Gastroesophageal sphincter (tissue), 4 donors: ENCODE measurements at regions not wholly inside any gene's neighbourhood (a gene's known extent, or its start where the extent isn't known, plus 50 kb on each side); places are given as distances from the start of the nearest gene placed in this dataset.
"Not testable (repeated sequence)": the region's sequence is repeated elsewhere in the genome, so short reads cannot be mapped to it uniquely, and the experiment has no call there.

ENCODE experiments used
- ATAC-seq: fragments of 150-250 bp; one replicate; pipeline ENCODE4 v1.9.1; 2016; ENCODE audit warnings: mild to moderate bottlenecking, moderate library complexity
- H3K27ac ChIP-seq, 4 donors: fragments of 200-600 bp; sonication (generic) in 3 of 4; 1 replicate in 3 of 4; 2 replicates in 1 of 4; pipeline ENCODE4 v1.5.1; 2016 to 2019
- H3K27me3 ChIP-seq: fragments of 200-600 bp; sonication (generic); one replicate; pipeline ENCODE4 v1.5.1; 2019
- H3K36me3 ChIP-seq, 2 donors: fragments of 200-600 bp; sonication (generic); one replicate each; pipeline ENCODE4 v1.5.1; 2019; ENCODE audit warnings: control low read depth in 1 of 2
- H3K4me1 ChIP-seq, 3 donors: fragments of 200-600 bp; sonication (generic); 1 replicate in 2 of 3; 2 replicates in 1 of 3; pipeline ENCODE4 v1.5.1; 2016 to 2019; ENCODE audit warnings: control low read depth in 2 of 3
- H3K4me3 ChIP-seq, 2 donors: fragments of 200-600 bp; sonication (generic); one replicate each; pipeline ENCODE4 v1.5.1; 2019; ENCODE audit warnings: mild to moderate bottlenecking in 1 of 2, moderate library complexity in 1 of 2
- H3K9me3 ChIP-seq, 3 donors: fragments of 200-600 bp; sonication (generic); one replicate each; pipeline ENCODE4 v1.5.1; 2017 to 2019; ENCODE audit warnings: control low read depth in 2 of 3
- CTCF ChIP-seq, 4 experiments: fragments of 200-600 bp in 2 of 4; fragments of 450-650 bp in 2 of 4; sonication (generic) in 1 of 4; IDR thresholded peaks; one replicate each; pipeline ENCODE4 v1.5.1; 2017 to 2019; ENCODE audit warnings: antibody characterized with exemption in 4 of 4, mild to moderate bottlenecking in 2 of 4, moderate library complexity in 2 of 4
- EP300 ChIP-seq: sonication (generic); formaldehyde crosslinking; IDR thresholded peaks from one replicate; pipeline ENCODE4 v1.6.1; 2017; ENCODE audit warnings: antibody characterized with exemption, mild to moderate bottlenecking
- POLR2A ChIP-seq, 2 donors: fragments of 450-650 bp; IDR thresholded peaks; one replicate each; pipeline ENCODE4 v1.6.1; 2017; ENCODE audit warnings: antibody characterized with exemption in 2 of 2, mild to moderate bottlenecking in 2 of 2, moderate library complexity in 1 of 2
- POLR2AphosphoS5 ChIP-seq: sonication (generic); formaldehyde crosslinking; IDR thresholded peaks from one replicate; pipeline ENCODE4 v1.6.1; 2017; ENCODE audit warnings: antibody characterized with exemption
- WGBS, 2 donors: methylation state at CpG; one replicate each; pipeline ENCODE4 v1.1.5; 2018; ENCODE audit warnings: low coverage in 1 of 2; 5-methylcytosine and 5-hydroxymethylcytosine counted together

GRCh38 chr12:125549171-125549570, 483.9 kb downstream of the AACS start:
- TF ChIP-seq EP300 (no peak), POLR2A (IDR thresholded peaks at IDR 0.05) (no peak), POLR2AphosphoS5 (no peak), CTCF (IDR thresholded peaks at IDR 0.05) (no peak)
- Histone ChIP-seq H3K27ac (no peak overlapping the region), H3K36me3 (no peaks in the 10 kb centered on the region), H3K27me3 (no peaks in the 10 kb centered on the region), H3K4me1 (no peaks in the 10 kb centered on the region), H3K9me3 (no peaks in the 10 kb centered on the region), H3K4me3 (no peak overlapping the region)
- 57 to 100% methylated on average over 1 to 4 of the region's 4 CpGs for WGBS, 2 donors
- no peak for ATAC-seq

- H3K36me3 ChIP-seq = no peaks in the 10 kb centered on the region
- no peak overlapping the region for H3K27ac ChIP-seq
- 58 to 62% methylated on average over 2 to 3 of the region's 4 CpGs for WGBS, 2 donors
- H3K9me3 ChIP-seq = no peaks in the 10 kb centered on the region
- ATAC-seq = no peak
- no peaks in the 10 kb centered on the region for H3K4me1 ChIP-seq
- TF ChIP-seq CTCF (IDR thresholded peaks at IDR 0.05) (no peak), POLR2AphosphoS5 (no peak), POLR2A (IDR thresholded peaks at IDR 0.05) (no peak), EP300 (no peak)
- H3K4me3 ChIP-seq = no peak overlapping the region
- no peaks in the 10 kb centered on the region for H3K27me3 ChIP-seq
Measured at GRCh38 chr12:125549836-125550235, 484.6 kb downstream of the AACS start.

- Histone ChIP-seq H3K9me3 (no peaks in the 10 kb centered on the region), H3K36me3 (no peaks in the 10 kb centered on the region), H3K27ac (no peak overlapping the region), H3K4me3 (no peak overlapping the region), H3K4me1 (no peaks in the 10 kb centered on the region), H3K27me3 (no peaks in the 10 kb centered on the region)
- TF ChIP-seq EP300 = no peak
- TF ChIP-seq CTCF (IDR thresholded peaks at IDR 0.05) = no peak
- TF ChIP-seq POLR2AphosphoS5 = no peak
- TF ChIP-seq POLR2A (IDR thresholded peaks at IDR 0.05) = no peak
- WGBS, 2 donors = 58% methylated on average over 2 of the region's 4 CpGs; no CpG with 5 or more reads in 1 of the 2 donors
- ATAC-seq = no peak
Measured at GRCh38 chr12:125552295-125552694, 487.1 kb downstream of the AACS start.

- H3K27ac ChIP-seq, H3K36me3 ChIP-seq, H3K4me1 ChIP-seq, ATAC-seq, H3K27me3 ChIP-seq, H3K4me3 ChIP-seq: not testable (repeated sequence)
- 77 to 88% methylated on average over 1 to 5 of the region's 5 CpGs for WGBS, 2 donors
- peaks cover 0 to 10% (median 0%) of the 10 kb centered on the region in 3 donors for H3K9me3 ChIP-seq
Measured at GRCh38 chr12:125561008-125561407, 495.8 kb downstream of the AACS start.

- no peak overlapping the region for H3K4me3 ChIP-seq
- WGBS, 2 donors = 54 to 82% methylated on average over 3 to 4 of the region's 4 CpGs
- H3K4me1 ChIP-seq = peaks cover 0 to 1% (median 0%) of the 10 kb centered on the region in 3 donors
- ATAC-seq = no peak
- H3K9me3 ChIP-seq = peaks cover 0 to 10% (median 0%) of the 10 kb centered on the region in 3 donors
- H3K27me3 ChIP-seq = peaks cover 6% of the 10 kb centered on the region
- no peak overlapping the region for H3K27ac ChIP-seq
- no peaks in the 10 kb centered on the region for H3K36me3 ChIP-seq
- TF ChIP-seq CTCF (IDR thresholded peaks at IDR 0.05) (no peak), POLR2AphosphoS5 (no peak), EP300 (no peak)
Measured at GRCh38 chr12:125564753-125565152, 499.5 kb downstream of the AACS start.

GRCh38 chr12:125567581-125567980, 502.3 kb downstream of the AACS start:
- 65 to 77% methylated on average over 3 to 6 of the region's 6 CpGs for WGBS, 2 donors
- Histone ChIP-seq H3K9me3 (peaks cover 0 to 10% (median 0%) of the 10 kb centered on the region in 3 donors), H3K4me1 (peaks cover 0 to 17% (median 0%) of the 10 kb centered on the region in 3 donors), H3K36me3 (no peaks in the 10 kb centered on the region), H3K27me3 (peaks cover 6% of the 10 kb centered on the region), H3K27ac (no peak overlapping the region), H3K4me3 (no peak overlapping the region)
- TF ChIP-seq POLR2AphosphoS5 (no peak), POLR2A (IDR thresholded peaks at IDR 0.05) (no peak), EP300 (no peak), CTCF (IDR thresholded peaks at IDR 0.05) (no peak)
- ATAC-seq = no peak
